GM19240 (cell line): ENCODE measurements at regions not wholly inside any gene's neighbourhood (a gene's known extent, or its start where the extent isn't known, plus 50 kb on each side); places are given as distances from the start of the nearest gene placed in this dataset.
"Not testable (repeated sequence)": the region's sequence is repeated elsewhere in the genome, so short reads cannot be mapped to it uniquely, and the experiment has no call there.

Source experiments
- DNase-seq: peaks from one replicate; pipeline ENCODE4 v3.0.0; 2011; ENCODE audit warnings: low spot score; ENCODE audit not compliant: insufficient read length

DNA sequence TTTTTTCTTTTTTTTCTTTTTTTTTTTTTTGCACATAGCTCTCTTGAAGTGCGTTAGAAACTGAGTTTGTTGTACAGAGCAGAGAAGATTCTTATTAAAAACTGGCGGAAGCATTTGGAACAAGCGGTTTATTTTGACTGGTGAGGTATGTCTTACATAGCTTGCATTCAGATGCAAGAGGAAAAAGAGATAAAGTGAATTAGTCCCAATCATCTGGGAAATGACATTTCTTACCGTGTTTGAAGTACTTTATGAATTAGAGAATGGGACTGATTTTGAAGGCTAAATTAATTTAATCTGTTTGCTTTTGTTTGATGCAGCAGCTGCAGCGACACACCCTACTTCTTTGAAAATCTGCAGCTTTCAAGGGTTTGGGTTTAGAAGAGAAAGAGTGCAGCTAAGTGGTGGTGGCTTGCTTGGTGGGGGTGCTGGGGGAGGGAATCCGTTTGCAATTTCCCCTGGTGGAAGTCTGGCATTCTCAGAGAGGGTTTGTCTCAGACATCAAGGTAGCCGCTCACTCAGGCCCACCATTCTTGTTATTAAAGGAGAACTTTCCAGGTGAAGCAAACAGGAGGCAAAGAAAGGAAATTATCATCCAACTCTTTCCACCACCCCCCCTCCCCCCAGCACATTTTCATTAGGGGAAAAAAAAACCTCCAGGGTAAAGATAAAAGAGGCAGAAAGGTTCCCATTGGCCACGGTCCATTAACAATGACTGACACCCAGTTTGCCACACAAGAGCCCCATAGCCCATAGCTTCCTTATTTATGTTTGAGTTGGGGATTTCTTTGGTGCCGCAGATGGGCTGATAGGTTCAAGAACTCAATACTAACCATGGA lies 231.7 kb downstream of the SKIDA1 start:
- no peak for DNase-seq

GRCh38 chr10:21292763-21293517 lies 232.5 kb downstream of the SKIDA1 start:
- DNase-seq = no peak

DNA sequence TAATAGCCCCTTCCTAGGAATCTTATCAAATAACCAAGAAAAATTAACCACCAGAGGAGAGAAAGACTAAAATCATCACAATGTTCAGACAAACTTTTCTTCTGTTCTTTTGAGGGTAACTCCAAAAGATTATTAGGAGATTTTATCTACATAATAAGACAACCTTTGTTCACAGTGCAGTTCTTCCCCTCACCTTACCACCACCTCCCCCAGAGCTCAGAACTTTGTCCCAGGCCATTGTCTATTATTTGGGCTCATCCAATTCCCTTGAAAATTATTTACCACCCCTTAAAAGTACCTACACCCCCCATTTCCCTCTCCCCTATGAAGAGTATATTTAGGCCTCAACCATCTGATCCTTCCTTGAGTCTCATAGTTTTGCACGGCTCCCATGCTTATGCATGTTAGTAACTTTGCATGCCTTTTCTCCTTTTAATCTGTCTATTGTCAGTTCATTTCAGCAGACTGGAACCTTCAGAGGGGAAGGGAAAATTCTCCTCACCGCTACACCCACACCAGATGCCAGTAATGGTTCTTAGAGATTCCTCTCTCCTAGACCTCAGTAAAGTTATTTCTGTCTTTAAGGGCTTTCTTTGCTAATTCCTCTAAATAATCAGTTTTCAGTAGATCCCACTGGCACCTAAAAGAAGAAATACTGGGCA lies 234.9 kb downstream of the SKIDA1 start:
- DNase-seq = no peak

DNA sequence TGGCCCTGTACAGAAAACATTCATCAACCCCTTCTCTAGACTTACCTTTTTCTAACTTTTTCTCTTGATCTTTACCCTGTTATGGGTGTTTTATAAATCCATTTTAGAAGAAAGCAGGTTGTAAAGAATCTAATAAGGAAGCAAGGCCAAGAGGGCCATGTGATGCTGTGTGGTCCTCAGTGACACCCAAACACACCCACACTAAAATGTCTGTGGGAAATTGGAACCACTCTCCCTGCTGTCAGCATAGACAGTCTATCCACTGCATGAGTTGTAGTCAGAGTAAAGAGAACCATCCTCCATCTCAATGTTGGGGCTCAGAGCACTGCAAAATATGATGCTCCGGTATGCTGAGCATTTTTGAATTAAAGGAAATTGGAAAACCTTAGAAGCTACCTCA lies 235.5 kb downstream of the SKIDA1 start:
- DNase-seq = no peak

GRCh38 chr10:21289271-21289670 lies 236.2 kb downstream of the SKIDA1 start:
- no peak for DNase-seq

DNA sequence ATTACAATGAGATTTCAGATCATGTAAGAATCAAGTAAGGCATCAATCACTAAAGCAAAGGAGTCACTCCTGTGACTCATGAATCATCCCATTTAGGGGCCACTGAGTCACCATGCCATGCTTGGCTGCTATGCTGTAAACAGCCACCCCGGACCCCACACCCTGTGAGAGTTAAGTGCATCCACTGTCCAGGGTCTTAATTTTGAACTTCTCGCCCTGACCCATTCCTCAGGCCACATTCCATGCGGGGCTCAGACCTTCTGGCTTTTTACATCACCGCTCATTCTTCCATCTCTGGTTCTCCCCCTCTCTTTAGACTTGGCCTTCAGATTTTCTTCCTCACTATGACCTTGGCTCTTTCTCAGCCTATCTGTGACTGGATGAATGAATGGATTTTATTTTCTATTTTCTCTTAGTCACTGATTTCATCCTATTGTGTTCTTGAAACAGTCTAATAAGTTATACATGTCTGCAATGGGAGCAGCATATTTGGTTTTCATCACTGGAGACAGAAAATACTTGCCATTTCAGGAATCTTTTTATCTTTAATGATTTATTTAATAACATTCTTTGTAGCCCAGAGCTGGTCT lies 239.6 kb downstream of the SKIDA1 start:
- DNase-seq = no peak

DNA sequence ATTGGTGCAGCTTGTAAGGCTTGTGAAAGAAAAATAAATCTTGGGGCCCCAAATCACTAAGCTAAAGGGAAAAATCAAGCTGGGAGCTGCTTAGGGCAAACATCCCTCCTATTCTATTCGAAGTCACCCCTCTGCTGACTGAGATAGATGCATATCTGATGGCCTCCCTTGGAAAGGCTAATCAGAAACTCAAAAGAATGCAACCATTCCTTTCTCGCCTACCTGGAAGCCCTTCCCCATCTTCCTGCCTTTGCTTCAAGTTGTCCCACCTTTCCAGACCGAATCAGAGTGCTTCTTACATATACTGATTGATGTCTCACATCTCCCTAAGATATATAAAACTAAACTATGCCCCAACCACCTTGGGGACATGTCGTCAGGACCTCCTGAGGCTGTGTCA lies 240.3 kb downstream of the SKIDA1 start:
- no peak for DNase-seq

GRCh38 chr10:21284301-21284700 lies 241.2 kb downstream of the SKIDA1 start:
- DNase-seq = no peak

- not testable (repeated sequence) for DNase-seq
These were observed 242.4 kb downstream of the SKIDA1 start for GRCh38 chr10:21283053-21283452.

DNA sequence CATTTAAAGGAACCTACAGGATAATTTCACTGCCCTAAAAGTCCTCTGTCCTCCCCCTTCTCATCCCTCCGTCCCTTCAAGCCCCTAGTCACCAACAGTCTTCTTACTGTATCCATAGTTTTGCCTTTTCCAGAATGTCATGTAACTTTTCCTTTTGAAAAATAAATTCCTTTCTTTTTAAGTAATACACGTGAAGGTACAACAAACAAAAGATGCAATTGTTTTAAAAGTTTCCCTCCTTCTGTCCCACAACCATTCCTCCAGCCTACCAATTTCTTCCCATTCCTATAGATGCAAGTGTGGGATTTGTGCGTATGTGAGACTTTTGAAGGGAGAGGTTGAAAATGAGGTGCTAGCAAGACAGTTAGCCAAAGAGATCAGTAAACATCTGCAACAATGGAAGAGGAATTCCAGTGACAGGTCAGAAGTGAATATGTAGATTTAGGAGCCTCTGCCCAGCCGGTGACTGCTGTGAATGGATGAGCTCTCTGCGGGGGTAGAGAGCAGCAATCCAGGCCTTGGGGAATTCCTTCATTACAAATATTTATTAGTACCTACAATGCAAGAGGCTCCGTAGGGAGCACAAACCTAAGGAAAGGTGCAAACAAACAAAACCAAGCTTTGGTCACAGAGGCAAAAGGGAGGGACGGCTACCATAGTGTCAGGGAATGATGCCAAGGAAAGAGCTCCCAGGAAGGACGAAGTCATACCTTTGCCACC lies 243.6 kb downstream of the SKIDA1 start:
- no peak for DNase-seq

- no peak for DNase-seq
These were observed 244.4 kb downstream of the SKIDA1 start for GRCh38 chr10:21280971-21281572.

- no peak for DNase-seq
These were observed 245.4 kb downstream of the SKIDA1 start for GRCh38 chr10:21280037-21280436.

DNA sequence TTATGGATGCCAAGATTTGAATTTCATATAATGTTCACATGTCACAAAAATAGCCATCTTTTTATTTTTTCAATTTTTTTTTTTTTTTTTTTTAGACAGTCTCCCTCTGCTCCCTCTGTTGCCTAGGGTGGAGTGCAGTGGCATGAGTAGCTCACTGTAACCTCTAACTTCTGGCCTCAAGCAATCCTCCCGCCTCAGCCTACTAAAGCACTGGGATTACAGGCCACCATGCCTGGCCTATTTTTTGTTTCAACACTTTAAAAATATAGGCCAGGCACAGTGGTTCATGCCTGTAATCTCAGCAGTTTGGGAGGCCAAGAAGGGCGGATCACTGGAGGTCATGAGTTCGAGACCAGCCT lies 246.3 kb downstream of the SKIDA1 start:
- no peak for DNase-seq

GRCh38 chr10:21278491-21279216 lies 246.8 kb downstream of the SKIDA1 start:
- DNase-seq = peak; percentile 52

GRCh38 chr10:21273400-21273968 lies 252.0 kb downstream of the SKIDA1 start:
- DNase-seq = no peak

DNA sequence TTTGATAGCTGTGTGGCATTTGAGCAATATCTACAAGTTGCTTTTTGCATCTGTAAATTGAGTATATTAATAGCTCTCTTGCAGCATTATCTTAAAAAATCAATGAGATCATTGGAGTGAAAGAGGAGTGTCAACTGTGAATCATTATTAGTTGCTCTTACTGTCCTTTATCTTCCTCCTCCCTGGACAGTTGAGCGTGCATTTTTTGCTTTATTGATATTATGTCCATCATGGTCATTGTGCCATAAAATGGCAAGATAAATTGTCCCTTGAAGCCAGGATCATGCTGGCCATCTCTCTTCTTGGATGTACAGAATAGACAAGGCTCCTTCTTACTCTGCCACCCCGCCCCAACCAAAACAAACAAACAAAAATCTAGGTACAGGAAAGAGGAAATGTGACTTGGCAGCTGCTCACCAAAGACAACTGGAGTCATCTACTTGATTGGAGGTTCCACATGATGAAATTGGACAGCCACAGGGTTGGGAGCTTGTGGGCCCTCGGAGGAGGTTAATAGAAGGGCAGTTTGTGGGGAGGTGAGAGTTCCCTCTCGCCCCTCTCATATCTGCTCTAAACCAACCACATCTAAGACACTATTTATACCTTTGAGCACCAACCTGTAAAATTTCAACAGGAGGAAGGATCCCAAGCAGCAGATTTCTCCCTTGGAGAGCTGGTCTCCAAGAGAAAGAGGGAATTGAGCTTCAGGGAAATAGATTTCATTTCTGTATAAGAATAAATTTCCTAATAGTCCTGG lies 252.7 kb downstream of the SKIDA1 start:
- DNase-seq = no peak

- DNase-seq = no peak
These were observed 254.5 kb downstream of the SKIDA1 start for GRCh38 chr10:21270976-21271375.

DNA sequence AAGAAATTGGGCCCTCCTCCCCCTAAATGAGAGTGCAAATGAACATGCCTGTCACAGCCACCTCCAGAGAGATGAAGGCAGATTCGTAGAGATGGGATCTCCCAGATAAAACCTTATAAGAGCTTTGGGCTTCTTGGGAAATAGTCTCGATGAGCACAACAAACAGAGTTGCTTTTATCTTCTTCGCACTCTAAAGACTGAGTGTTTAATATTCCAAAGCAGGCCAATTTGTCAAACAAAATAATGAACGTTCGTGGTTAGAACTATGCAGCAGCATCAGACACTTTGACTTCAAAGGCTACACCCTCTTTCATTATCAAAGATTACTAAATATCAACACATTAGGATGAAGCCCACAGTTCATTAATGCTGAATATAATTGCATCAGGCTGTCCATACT lies 256.2 kb downstream of the SKIDA1 start:
- DNase-seq = no peak

DNA sequence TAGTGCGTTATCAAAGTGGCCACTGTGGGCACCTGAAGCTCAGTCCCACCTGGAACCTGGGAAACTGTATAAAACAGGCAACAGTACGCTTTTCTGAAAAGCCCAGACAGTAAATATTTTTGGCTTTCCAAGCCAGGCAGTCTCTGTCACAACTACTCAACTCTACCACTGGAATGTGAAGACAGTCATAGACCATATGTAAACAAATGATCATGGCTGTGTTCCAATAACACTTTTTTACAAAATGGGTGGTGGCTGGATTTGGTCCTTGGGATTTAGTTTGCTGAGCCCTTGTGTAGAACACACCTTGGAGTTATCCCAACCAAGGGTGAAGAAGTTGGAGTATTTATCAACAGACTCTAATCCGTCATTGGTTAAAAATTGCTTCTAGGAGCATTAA lies 259.9 kb downstream of the SKIDA1 start:
- no peak for DNase-seq
